SKM-1 treated with dmso at 0.1 percent for 144 hours (cell line): ENCODE measurements at regions not wholly inside any gene's neighbourhood (a gene's known extent, or its start where the extent isn't known, plus 50 kb on each side); places are given as distances from the start of the nearest gene placed in this dataset.

ENCODE experiments used
- DNase-seq: peaks from one replicate; lab custom pipeline; 2025; ENCODE audit not compliant: unreplicated experiment; lab: John Stamatoyannopoulos, UW

GRCh38 chr12:91604897-91605296 lies 422.3 kb upstream of the DCN start:
- no peak for DNase-seq

DNA sequence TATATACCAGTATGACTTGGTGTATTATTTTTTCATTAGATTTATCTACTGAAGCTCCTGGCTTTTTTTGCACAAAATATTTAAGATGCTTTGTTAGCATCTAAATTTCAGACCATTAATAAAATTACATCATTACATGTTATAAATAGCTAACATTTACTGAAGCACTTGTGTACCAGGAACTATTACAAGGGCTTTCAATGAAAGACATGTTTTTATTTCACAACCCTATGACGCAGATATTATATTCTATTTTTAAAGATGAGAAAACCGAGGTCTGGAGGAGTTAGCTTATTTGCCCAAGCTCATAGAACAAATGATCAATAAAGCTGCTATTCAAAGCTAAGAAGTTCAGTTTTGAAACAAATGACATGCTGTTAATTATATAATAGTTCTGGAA lies 420.4 kb upstream of the DCN start:
- no peak for DNase-seq

GRCh38 chr12:91601054-91601453 lies 418.4 kb upstream of the DCN start:
- DNase-seq = no peak

DNA sequence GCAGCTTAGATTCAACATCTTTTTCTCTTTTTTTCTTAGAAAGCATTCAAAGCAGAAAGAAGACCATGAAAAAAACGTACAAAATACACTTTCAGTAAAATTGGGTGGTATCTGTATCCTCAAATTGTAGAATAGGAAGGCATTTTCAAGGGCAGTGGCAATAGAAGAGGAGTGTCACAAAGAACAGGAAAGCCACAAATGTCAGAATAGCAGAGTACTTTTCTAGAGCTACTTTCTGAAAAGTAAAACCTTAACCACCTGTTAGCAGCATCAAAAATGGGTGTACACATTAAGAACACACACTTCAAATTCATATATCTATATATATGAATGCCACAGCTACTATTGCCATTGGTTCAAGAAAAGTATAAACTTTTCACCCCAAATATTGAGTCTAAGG lies 412.1 kb upstream of the DCN start:
- no peak for DNase-seq

DNA sequence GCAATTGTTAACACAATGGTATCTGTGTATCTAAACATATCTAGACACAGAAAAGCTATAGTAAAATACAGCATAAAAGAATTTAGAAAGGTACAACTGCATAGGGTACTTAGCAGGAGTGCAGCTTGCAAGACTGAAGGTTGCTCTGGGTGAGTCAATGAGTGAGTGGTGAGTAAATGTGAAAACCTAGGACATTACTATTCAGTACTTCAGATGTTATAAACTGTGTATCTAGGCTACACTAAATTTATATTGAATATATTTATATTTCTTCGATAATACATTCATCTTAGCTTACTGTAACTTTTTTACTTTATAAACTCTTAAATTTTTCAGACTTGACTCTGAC lies 409.0 kb upstream of the DCN start:
- DNase-seq = no peak

GRCh38 chr12:91590966-91591638 lies 408.5 kb upstream of the DCN start:
- DNase-seq = no peak

- DNase-seq = no peak
Measured at GRCh38 chr12:91588874-91589454, 406.3 kb upstream of the DCN start.

DNA sequence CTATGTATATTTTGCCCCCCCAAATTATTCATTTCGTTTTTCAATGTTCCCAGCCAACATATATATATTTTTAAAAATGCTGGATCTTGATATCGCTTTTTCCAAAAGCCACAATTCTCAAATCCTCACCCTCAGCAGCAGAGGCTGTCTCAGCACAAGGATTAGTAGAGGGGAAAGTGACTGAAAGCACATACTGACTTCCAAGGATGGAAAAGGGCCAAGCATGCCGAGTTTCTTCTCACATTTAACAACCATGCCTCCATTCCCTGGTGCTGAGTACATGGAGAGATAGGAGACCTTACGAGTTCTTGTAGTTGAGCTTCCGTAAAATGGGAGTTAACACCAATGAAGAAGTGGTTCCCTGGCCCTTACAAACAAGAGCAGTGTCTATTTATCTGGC lies 403.4 kb upstream of the DCN start:
- DNase-seq = no peak

DNA sequence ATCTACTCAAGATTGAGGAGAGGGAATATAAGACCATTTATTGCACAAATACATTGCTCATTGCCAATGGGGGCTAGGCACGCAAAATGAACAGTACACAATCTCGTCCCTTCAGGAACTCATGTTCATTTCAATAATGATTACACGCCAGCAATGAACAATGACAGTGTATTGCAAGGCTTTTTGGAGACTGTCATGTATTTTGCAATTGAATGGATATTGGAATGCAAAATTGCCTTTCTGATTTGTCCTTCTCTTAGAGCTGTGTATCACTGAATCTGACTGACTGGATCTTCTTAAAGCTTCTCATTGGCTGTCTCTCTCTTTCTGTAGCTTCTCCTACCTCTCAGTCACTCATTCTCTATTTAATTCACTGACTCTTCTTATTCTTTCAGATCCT lies 400.2 kb upstream of the DCN start:
- DNase-seq = no peak

- DNase-seq = no peak
Measured at GRCh38 chr12:91579516-91580263, 397.1 kb upstream of the DCN start.

DNA sequence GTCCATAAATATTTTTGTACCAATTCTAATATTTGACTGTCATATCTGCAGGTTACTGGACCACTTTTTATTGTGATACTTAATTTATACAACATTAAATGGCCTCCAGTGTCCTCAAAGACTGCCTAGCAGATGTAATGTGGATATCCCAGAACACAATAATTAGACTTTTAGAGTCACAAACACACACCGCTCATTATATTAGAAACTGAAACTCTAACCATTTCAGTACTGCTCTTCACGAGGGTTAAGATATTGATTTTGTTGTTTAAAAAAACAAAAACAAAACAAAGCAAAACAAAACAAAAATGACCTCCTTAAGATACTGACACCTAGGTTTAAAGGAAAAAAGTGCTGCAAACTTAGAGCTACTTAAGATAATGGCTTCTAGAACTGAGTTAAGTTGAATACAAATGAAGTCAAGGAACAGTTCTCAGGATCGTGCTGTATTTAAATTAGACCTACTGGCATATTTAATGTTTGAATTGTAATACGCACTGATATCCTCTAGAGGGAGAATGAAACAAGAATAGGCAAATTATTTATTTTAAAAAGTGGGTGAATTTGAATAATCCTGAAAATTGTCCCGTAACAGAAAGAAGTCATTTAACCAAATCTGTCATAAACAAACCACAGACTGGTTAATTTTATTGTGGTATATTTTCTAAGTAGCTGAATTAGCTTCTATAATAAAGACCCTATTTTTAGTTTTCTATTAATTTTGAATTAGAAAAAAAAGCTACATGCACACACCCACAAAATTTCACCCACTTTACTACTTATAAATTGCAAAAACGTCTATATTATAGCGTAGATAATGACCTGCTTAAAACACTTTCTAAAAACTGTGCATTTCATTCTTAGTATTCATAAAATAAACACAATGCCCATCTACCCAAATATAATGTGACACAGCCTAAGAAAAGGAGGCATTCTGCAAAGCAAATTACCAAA lies 395.2 kb upstream of the DCN start:
- DNase-seq = peak; percentile 6

GRCh38 chr12:91576432-91576831 lies 393.8 kb upstream of the DCN start:
- DNase-seq = no peak

DNA sequence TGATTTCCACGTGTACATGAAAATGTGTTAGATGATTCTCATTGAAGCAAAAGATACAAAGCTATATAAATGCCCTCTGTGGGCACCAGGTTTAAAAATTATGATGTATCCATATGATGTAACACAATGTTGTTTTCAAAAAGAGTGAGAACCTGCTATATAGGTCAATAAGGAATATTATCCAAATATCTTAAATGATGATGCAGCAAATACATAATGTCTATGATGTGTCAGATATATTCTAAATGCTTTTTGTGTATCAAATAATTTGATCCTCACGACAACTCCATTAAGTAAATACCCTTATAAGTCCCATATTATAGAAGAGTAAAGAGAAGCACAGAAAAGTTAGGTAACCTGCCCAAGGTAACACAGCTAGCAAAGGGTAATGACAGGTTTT lies 393.0 kb upstream of the DCN start:
- no peak for DNase-seq

- no peak for DNase-seq
Measured at GRCh38 chr12:91574975-91575374, 392.4 kb upstream of the DCN start.

DNA sequence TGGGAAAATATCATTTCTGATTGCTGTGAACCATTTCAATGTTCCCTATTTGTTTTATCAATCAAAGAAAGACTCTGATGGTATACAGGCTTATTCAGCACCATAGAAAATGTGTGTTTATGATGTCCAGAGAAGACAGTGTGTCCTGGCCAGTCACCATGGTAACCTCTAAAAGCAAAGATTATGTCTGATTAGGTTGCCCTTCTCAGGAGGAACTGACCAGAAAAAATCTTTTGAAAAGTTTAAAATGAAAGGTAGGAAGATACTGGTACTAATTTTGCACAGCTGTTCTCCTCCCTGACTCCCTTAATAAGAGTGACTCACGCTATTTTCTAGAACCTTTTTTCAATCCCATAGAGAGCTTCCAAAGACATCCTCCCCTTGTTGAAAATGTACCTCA lies 391.8 kb upstream of the DCN start:
- DNase-seq = no peak

DNA sequence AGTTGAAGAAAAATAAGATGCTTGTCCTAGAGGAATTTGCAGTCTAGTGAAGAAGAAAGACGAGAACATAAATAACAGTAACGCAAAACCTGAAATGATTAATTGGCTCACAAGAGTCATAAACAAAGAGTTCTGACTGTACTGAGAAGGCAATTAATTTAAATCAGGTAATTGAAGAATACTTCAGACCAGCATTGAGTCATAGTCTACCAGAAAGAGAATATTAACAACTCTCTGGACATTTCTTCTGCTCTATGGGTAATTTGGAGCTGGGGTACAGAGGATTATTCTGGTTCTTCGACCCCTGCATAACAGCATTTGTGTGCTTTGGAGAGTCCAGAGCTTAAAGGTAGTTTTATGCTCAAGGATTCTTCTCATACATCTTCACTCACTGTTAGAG lies 390.3 kb upstream of the DCN start:
- DNase-seq = no peak

DNA sequence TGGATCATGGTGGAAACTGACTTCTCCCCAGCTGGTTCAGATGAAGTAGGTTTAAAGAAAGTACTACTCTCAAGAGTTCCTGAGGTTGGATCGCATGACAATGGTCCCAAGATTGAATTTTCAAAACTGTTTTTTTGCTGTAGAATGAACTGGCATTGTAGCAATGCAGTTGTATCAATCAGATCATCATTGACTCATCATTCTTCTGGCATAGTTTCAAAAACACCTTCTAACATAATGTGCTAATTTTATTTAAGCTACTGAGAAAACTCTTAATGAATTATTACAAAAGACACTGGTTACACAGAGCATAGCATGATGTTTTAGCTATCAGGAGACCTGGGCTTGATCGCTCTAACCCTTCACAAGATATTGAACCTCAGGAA lies 384.5 kb upstream of the DCN start:
- no peak for DNase-seq

GRCh38 chr12:91566328-91567099 lies 383.9 kb upstream of the DCN start:
- DNase-seq = no peak

DNA sequence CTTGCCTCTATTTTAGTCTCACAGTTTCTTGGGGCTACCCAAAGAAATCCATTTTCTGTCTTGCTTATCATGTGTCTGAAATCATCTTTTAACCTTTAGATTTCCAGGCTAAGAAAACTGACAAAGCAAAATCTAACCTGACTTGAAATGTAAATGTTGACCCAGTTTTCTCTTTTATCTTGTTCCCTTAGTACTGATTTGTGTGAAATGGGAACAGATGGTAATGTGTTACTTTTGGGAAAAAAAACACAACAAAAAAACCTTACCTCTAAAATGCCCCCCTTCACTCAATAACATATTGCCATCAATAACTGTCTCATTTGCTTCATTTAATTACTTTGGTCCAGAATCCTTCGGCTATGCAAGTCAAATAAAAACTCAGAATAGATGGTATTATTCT lies 383.2 kb upstream of the DCN start:
- no peak for DNase-seq

DNA sequence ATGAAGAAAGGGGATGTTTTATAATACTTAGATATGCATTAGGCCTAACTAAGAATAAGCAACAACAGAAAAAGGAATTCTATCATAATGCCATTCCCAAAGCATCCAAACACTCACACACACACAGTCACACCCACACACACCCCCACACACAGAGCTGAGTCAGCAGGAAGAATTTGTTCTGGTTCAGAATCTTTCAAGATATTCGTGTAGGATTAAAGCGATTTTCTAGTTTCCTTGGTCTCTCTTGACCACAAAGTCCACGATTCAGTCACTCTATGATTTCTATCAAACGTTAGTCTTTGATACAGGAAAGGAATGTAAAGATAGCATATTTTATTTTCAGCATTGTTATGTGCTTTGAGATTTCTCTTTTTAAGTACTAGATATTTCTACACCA lies 382.6 kb upstream of the DCN start:
- no peak for DNase-seq
